Osteocyte (in vitro differentiated cells): ENCODE measurements at regions not wholly inside any gene's neighbourhood (a gene's known extent, or its start where the extent isn't known, plus 50 kb on each side); places are given as distances from the start of the nearest gene placed in this dataset.

Experiments
- DNase-seq: peaks from one replicate; pipeline ENCODE4 v3.0.0; 2021; ENCODE audit warnings: mixed read lengths; ENCODE audit not compliant: unreplicated experiment; ENCODE audit errors: extremely low spot score
- H3K27ac Mint-ChIP-seq: one replicate; pipeline ENCODE4 v1.8.0; 2021; ENCODE audit warnings: mild to moderate bottlenecking, mixed read lengths; ENCODE audit not compliant: unreplicated experiment
- H3K27me3 Mint-ChIP-seq: one replicate; pipeline ENCODE4 v1.8.0; 2021; ENCODE audit warnings: mixed read lengths; ENCODE audit not compliant: unreplicated experiment
- H3K36me3 Mint-ChIP-seq: one replicate; pipeline ENCODE4 v1.8.0; 2021; ENCODE audit warnings: mixed read lengths; ENCODE audit not compliant: unreplicated experiment
- H3K4me1 Mint-ChIP-seq: one replicate; pipeline ENCODE4 v1.8.0; 2021; ENCODE audit warnings: mixed read lengths; ENCODE audit not compliant: unreplicated experiment
- H3K4me3 Mint-ChIP-seq: one replicate; pipeline ENCODE4 v1.8.0; 2021; ENCODE audit warnings: mild to moderate bottlenecking, moderate library complexity, mixed read lengths; ENCODE audit not compliant: unreplicated experiment
- H3K9me3 Mint-ChIP-seq: one replicate; pipeline ENCODE4 v1.8.0; 2021; ENCODE audit warnings: mixed read lengths; ENCODE audit not compliant: unreplicated experiment
- CTCF ChIP-seq: fragments of 200-600 bp; sonication (generic); IDR thresholded peaks from 2 replicates; pipeline ENCODE4 v1.5.0; 2021; ENCODE audit warnings: antibody characterized with exemption, mild to moderate bottlenecking, moderate library complexity

- Mint-ChIP-seq H3K36me3 (no peaks in the 10 kb centered on the region), H3K4me1 (peaks cover 22% of the 10 kb centered on the region), H3K4me3 (no peak overlapping the region), H3K9me3 (no peaks in the 10 kb centered on the region), H3K27ac (no peak overlapping the region), H3K27me3 (no peaks in the 10 kb centered on the region)
- no peak for DNase-seq
- TF ChIP-seq CTCF: no peak
Observed at GRCh38 chr13:105276571-105276970, 1258.9 kb downstream of the EFNB2 start.

GRCh38 chr13:105273665-105274222 lies 1261.7 kb downstream of the EFNB2 start:
- Mint-ChIP-seq H3K27ac (no peak overlapping the region), H3K9me3 (no peaks in the 10 kb centered on the region), H3K36me3 (no peaks in the 10 kb centered on the region), H3K4me3 (no peak overlapping the region), H3K27me3 (no peaks in the 10 kb centered on the region), H3K4me1 (peaks cover 7% of the 10 kb centered on the region)
- DNase-seq: no peak
- TF ChIP-seq CTCF: no peak

- Mint-ChIP-seq H3K27me3 (no peaks in the 10 kb centered on the region), H3K36me3 (no peaks in the 10 kb centered on the region), H3K27ac (no peak overlapping the region), H3K9me3 (no peaks in the 10 kb centered on the region), H3K4me3 (no peak overlapping the region), H3K4me1 (peaks cover 7% of the 10 kb centered on the region)
- TF ChIP-seq CTCF: no peak
- DNase-seq: no peak
Observed at GRCh38 chr13:105272660-105273631, 1262.5 kb downstream of the EFNB2 start.

- Mint-ChIP-seq H3K36me3 (no peaks in the 10 kb centered on the region), H3K4me3 (no peak overlapping the region), H3K9me3 (no peaks in the 10 kb centered on the region), H3K27me3 (no peaks in the 10 kb centered on the region), H3K27ac (no peak overlapping the region), H3K4me1 (no peaks in the 10 kb centered on the region)
- DNase-seq: no peak
- no peak for TF ChIP-seq CTCF
Observed at GRCh38 chr13:105266615-105267014, 1268.8 kb downstream of the EFNB2 start.

- Mint-ChIP-seq H3K36me3 (no peaks in the 10 kb centered on the region), H3K27ac (no peak overlapping the region), H3K9me3 (no peaks in the 10 kb centered on the region), H3K27me3 (no peaks in the 10 kb centered on the region), H3K4me1 (no peaks in the 10 kb centered on the region), H3K4me3 (no peak overlapping the region)
- TF ChIP-seq CTCF: no peak
- DNase-seq: no peak
Observed at GRCh38 chr13:105262579-105262978, 1272.9 kb downstream of the EFNB2 start.
